SH-SY5Y (cell line): ENCODE measurements at regions not wholly inside any gene's neighbourhood (a gene's known extent, or its start where the extent isn't known, plus 50 kb on each side); places are given as distances from the start of the nearest gene placed in this dataset.

Source experiments
- GATA2 ChIP-seq: IDR thresholded peaks from 2 replicates; pipeline ENCODE4 v1.6.1; 2011; ENCODE audit warnings: mild to moderate bottlenecking, low read depth, low read length
- GATA3 ChIP-seq: IDR thresholded peaks from 2 replicates; pipeline ENCODE4 v1.6.1; 2011; ENCODE audit warnings: low read depth, mild to moderate bottlenecking, low read length, moderate library complexity

DNA sequence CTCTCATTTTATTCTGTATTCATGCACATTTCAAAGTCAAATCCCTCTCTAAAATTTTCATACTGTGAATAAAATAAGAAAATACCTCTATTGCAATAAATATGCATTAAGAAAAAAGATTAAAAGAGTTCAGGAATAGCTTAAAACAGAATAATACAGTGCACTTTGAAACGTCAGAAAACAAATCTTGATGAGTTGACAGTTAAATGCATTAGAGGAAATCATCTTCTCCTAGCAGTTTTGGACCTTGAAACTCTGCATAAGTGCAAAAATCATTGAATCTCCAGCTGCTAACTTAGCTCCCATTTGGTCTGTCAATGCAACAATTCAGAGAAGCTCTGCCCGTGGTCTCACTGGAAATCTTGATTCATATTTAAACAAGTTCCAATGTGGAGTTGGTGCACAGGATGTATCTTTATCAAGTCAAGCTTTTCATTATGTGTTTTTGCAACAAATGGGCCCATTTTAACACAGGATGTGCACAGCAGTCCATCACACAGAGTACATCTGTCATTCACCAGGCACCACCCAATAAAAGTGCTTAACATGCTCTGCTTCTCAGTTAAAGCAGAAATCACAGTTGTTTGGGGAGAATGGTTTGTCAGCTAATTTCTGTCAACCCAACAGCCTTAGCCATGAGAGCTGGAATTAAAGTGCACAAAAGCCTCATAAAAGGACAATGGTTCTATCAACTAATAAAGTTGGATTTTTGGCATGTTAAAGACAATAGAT, 98.8 kb upstream of the ARRDC4 start:
- TF ChIP-seq GATA3: no peak
- TF ChIP-seq GATA2: no peak

DNA sequence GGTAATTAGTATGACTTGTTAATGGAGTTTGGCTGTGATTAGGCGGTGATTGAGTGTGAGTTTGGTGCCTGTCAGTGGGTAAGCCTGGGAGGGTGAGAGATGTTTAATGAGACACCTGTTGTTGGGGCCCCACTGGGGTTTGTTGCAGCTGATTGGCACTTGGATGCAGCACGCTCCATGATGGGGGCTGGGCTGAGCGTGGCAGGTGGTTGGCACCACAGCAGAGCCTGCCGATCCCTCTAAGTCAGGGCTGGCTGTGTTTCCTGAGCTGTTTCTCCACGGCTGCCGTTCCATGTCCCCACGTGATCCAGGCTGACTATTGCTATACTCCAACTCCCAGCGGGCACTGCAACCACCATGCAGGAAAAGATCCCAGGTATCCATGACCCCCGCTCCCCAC, 93.5 kb upstream of the ARRDC4 start:
- TF ChIP-seq GATA2 (no peak), GATA3 (no peak)

DNA sequence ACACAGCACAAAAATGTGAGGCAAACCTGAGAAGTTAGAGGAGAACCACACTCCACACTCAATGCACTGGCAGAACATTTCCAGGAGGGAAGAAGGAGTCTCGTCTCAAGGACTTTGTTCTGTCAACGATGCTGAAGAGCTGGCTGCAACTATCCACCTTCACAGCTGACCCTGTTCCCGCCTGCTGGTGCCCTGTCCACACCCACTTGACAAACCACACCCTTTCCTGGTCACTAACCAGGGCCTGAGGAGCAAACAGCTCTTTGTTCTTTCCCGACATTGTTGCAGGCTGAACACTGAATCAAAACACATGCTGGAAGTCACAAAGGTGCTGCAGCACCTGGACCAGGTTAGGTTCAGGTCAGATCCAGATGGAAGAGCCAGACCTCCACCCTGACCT, 92.6 kb upstream of the ARRDC4 start:
- no peak for TF ChIP-seq GATA3
- no peak for TF ChIP-seq GATA2

DNA sequence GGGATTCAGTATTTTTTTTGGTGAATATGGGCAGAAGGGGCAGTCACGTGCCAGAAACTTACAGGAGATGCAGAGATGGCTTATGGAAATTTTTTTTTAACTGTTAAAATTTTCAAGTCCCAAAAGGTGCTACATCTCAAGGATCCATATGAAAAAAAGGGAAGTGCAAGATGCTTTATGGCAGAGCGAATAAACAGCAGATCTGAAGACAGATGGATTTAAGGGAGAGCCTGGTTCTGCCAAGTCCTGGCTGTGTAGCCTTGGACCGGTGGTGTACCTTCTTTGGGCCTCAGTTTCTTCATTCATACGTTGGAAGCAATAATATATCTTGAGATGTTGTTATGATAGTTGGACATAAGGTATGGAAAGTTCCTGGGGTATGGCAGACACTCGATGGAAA, 91.5 kb upstream of the ARRDC4 start:
- TF ChIP-seq GATA2: no peak
- TF ChIP-seq GATA3: no peak

DNA sequence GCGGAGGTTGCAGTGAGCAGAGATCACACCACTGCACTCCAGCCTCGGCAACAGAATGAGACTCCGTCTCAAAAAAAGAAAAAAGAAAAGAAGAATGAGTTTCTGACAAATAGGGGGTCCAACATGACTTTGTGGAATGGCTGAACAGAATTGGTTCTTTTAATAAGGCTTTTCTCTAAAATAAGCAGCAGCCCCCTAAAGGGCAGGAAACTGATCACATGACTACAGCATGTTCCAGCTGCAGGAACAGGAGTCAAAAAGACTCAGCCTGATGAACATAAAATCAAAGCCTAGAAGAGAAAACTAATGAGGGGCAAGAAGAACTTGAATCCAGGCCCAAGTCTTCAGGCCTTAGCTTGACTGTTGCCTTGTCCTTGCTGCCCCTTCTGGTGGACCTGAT, 89.7 kb upstream of the ARRDC4 start:
- TF ChIP-seq GATA3: no peak
- TF ChIP-seq GATA2: no peak

DNA sequence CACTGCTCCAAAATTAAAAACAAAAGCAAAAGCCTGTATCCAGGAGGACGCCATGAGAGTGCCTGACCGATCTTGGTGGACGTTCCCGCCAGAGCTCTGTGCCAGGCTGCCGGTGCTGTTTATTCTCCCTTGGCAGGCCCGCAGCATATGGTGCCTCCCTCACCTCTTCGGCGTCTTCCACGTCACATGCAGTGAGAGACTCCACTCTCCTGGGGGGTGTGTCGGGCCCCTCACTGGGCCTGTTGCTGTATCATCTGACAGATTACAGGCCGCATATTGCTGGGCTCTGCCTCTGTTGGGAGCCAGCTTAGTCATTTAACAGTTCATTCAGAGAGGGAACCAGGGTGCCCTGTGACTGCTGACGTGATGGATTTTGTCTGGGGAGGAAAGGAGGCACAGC, 86.4 kb upstream of the ARRDC4 start:
- TF ChIP-seq GATA2 (no peak), GATA3 (no peak)

DNA sequence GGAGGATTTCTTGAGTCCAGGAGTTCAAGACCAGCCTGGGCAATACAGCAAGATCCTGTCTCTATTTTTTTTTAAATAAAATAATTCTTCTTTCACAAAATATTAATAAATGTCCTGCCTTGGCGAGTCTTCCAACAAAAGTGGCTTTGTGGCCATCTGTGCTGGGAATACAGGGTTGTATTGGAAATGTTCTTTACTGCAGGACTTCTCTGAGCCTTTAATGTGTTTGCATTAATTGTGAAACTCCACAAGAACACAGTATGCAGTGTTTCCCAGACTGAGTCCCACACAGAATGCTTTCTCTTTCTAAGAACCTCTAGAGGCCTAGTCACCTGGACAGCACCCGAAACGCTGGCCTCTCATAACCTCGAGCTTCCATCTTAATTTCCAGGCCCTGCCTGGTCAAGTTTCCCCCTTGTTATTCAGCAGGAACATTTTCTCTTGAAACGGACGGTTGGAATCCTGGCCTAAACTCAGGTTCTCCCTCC, 85.4 kb upstream of the ARRDC4 start:
- TF ChIP-seq GATA2 (no peak), GATA3 (no peak)

DNA sequence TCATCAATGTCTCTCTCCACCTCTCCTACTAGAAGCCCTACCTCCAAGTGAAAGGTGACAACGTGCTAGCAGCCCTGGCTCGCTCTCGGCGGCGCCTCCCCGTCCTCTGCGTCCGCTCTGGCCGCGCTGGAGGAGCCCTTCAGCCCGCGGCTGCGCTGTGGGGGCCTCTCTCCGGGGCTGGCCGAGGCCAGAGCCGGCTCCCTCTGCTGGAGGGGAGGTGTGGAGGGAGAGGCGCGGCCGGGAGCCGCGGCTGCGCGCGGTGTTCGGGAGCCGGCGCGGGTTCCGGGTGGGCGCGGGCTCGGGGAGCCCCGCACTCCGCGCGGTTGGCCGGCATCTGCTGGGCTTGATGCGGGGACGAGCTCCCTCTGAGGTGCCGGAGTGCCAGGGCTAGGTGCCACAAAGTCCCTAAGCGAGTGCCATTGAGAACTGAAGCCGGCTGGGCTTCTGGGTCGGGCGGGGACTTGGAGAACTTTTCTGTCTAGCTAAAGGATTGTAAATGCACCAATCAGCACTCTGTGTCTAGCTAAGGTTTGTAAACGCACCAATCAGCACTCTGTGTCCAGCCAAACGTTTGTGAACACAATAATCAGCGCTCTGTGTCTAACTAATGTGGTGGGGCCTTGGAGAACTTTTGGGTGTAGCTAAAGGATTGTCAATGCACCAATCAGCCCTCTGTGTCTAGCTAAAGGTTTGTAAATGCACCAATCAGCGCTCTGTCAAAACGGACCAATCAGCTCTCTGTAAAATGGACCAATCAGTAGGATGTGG, 84.8 kb upstream of the ARRDC4 start:
- TF ChIP-seq GATA3: no peak
- no peak for TF ChIP-seq GATA2

DNA sequence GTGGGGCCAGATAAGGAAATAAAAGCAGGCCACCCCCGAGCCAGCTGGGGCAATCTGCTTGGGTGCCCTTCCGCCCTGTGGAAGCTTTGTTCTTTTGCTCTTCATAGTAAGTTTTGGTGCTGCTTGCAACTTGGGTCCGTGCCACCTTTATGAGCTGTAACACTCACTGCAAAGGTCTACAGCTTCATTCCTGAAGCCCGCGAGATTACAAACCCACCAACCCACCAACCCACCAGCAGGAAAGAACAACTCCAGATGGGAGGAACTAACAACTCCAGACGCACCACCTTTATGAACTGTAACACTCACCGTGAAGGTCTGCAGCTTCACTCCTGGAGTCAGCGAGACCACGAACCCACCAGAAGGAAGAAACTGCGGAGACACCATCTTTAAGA, 84.2 kb upstream of the ARRDC4 start:
- TF ChIP-seq GATA3 (no peak), GATA2 (no peak)

DNA sequence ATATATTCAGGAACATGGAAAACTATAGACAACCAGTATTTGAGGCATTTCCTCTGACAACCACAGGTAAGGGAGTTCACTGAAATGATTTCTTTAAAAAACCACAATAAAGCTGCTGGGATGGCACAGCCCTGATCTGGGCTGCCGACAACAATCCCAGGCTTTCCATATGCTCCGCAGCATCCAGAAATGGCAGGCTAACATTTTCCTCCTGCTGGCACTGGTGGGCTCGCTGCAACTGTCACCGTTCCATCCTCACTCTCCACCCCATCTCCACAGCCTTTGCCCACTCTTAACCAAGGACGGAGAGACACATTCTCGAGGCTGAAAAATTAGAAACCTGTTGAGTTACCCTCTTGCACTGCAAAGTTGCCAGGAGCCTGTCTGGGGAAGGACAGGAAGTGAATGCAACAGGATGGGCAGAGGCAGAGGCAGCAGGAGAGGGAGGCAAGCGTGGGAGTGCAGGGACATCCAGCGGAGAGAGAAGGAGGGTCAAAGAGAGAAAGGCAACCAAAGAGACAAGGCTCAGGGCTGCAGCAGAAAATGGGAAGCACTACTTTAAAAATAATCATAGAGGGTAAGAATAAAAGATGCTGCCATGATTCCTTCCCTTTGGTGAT, 79.0 kb upstream of the ARRDC4 start:
- TF ChIP-seq GATA3 (no peak), GATA2 (no peak)

DNA sequence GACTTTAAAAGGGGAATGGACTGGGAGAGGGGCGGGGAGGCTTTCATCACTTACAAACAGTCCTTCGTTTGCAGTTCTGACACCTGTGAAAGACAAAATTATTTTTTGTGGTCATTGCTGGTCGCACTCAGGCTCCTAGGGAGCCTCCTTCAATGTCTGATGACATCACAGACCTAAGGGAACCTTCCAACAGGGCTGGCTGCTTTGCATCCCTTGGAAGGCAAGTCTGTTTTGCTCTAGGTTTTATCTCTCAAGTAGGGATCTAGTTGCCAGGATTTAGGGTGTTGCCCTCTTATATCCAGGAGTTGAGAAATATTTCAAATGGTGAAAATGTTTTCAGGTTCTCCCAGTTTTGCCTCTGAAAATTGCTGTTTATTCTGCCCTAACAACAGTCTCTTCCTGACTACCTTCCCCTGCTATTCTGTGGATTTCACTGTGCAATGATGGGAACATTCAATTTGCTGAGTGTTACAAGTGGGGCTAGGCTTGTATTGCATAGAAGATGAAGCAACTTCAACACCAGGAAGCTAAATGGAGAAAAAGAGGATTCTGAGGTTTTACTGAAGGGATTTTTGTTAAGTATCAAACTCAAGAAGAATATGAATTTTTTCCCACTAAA, 75.9 kb upstream of the ARRDC4 start:
- TF ChIP-seq GATA3 (no peak), GATA2 (no peak)

DNA sequence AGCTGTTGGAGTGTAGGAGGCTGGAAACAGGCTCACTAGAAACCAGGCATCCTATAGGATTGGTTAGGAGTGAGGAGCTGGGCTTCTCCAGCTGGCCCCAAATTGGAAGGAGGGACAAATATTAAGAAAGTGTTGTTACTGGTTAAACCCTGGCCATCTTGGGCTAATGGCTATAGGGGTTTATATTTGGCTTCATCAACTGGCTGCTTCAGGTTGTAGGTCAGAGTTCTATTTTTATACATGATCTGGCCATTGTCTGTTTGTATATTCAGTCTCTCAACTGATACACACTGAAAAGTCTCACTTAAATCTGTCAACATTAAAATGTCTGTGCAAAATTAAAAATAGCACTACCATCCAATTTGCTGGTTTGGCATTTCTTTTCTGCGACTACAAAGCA, 70.2 kb upstream of the ARRDC4 start:
- no peak for TF ChIP-seq GATA2
- TF ChIP-seq GATA3: no peak

DNA sequence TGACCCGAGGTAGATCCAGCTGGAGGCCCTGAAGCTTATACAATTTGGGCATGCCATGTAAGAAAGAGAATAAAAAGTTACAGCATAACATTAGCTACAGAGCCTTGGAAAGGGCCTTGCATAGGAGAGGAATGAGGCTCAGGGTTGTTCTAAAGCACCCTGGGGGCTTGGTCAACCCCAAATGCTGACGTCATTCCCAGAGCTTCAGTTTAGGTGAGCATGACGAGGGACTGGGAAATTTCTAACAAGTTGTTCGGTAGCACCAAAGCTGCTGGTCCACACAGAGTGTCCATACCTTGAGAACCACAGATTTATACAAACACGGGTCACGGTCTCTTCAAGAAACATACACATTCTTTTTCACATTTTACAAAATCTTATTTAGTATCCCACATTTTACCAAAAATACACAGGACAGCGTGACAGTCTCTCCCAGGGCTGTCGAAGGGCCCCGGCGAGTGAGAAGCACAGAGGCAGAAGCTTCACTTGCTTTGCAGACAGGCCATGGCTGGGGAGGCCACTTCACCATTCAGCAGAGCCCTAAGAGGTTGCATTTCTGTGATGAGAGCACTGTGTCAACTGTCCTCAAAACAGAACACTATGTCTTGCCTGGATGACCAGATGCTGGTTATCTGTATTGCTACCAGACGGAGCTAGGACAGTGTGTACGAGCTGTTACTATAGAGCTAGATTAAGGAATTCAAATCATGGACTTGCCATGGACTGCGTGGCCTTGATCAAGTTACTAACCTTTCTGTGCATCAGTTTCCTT, 68.2 kb upstream of the ARRDC4 start:
- TF ChIP-seq GATA3 (no peak), GATA2 (no peak)
